NCI-H1048 (cell line): ENCODE measurements at regions not wholly inside any gene's neighbourhood (a gene's known extent, or its start where the extent isn't known, plus 50 kb on each side); places are given as distances from the start of the nearest gene placed in this dataset.

Source experiments
- DNase-seq: peaks from one replicate; lab custom pipeline; 2025; lab: John Stamatoyannopoulos, UW

DNA sequence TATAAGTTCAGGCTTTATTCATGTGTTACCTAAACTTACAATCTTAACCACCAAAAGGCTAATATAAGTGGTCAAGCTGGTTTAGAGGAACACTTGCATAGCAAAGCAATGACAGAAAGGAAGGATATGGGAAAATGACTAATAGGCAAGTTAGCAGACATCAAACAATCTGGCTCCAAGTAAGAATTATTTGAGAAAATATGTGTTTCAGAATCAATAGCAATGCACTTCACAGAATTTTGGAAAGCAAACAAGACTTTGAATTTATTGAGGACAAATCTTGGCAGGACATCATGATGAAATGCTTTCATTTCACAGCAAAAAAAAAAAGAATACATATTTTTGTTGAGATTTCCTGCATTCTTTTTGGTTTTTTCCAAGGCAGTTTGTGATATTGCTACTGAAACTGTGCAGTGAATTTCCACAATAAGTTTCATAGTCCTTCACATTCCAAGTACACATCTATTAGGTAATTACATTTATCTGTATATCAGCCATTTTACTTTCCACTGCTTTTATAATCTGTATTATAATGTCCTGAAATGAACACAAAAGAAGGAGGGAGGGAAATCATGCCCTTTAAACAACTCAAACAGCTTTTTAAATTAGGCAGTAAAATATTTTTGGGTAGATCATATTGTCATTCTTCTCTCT, 417.9 kb downstream of the NR2F1-AS1 start:
- DNase-seq, result no peak

DNA sequence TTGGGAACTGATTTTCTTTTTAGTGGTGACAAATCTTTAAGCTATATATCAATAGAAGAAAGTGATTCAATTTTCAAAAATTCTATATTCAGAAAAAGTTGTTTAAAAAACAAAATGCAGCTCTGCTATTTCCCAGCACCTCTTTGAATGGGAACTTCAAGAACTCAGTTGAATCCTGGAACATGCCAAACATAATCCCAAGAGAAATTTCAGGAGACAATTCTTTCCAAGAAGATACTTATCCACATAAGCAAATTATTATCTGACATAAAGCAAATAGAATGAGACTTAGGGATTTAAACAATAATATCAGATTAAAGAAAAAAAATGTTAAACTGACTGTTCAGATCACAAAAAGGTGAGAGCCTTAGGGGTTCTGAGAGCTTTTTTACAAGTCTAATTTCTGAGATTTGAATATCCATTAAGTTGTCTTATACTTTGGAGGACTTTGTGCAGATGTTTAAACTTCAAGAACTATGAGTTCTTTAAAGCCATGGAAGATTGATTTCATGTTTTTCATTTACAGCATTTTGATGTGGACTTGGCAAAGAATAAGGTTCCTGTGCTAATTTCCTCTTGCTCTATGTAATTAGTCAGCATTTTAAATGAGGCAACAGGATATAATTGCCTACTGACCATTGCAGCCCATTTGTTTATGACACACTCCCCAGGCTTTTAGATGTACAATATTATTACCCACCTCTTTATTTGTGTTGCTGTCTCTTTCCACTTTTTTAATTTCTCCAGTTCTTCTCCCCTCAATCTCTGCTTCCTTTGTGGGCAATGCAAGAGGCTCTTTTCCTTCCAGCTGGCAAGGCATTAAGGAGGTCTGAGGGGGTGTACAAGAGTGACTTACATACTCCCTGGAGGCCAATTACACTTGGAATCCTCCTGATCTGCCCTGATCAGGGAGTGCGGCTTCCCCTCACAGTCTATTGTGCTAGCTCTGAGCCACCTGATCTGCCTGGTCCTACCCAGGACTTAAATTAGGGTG, 419.1 kb downstream of the NR2F1-AS1 start:
- DNase-seq, result no peak

DNA sequence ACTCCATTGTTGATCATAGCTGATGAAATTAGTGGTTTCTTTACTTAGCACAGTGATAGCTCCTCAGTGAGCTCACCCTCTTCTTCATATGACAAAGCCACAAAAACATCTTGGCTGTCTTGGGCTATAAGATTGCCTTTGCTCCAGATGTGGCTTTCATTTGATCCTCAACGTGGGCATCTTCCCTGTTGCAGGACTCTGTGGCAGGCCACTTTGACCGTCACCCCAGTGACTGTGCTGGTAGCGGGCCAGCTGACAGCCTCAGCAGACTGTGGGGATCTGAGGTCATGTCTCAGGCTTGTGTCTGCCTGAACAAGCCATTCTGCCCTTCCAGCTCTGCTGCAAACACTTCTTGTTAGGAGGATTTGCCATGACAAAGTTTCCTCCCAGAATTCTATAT, 422.2 kb downstream of the NR2F1-AS1 start:
- DNase-seq, result no peak

DNA sequence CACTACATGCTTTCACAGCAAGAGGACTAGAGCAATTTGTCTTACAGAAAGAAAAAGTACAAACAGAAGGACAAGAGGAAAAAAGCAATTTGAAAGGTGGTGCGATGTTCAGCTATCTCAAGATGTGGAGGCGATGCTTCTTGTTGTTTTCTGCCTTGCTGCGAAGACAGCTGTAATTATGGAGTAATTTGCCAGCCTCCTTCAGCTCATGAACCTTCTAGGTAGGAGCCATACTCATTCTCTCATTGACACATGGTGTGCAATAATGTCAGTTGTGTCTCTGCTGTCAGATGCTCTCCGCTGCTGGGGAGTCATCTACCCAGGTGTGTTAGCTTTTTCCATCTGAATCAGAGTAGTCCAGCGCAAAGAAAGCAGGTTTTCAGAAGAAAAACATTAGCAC, 424.5 kb downstream of the NR2F1-AS1 start:
- no peak for DNase-seq

DNA sequence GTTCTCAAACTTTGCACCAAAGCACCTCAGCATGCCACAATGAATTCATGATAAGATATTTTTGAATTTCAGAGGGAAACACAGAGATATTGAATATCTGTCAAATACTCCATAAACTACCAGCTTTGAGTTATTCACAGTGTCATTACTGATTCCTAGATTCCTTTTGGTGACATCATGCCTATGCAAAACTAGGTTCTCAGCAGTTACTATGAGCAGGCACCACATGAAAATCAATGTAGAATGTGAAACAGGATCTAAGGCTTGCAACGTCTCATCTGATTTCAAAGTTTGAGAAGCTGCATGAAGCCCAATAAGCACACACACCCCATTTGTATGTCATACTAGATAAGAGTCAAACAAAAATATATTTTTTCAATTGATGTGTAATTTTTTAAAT, 426.5 kb downstream of the NR2F1-AS1 start:
- no peak for DNase-seq

DNA sequence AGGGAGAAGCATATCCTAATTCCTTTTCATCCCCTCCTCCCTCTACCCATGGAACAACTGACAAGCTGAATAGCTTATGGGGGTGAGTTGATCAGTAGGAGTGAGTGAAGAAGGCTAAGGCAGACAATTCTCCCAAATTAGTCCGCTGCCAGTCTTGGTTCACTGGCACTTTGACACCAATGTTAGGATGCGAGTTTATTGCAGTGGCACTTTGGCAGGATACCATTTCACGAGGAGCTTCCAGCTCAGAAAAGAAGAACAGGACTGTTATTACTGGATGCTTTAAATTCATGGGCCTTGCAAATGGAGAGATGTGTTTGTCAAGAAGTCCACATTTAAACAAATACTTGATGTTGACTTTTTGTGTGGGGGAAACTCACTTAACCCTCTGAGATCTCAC, 427.6 kb downstream of the NR2F1-AS1 start:
- DNase-seq, result no peak

DNA sequence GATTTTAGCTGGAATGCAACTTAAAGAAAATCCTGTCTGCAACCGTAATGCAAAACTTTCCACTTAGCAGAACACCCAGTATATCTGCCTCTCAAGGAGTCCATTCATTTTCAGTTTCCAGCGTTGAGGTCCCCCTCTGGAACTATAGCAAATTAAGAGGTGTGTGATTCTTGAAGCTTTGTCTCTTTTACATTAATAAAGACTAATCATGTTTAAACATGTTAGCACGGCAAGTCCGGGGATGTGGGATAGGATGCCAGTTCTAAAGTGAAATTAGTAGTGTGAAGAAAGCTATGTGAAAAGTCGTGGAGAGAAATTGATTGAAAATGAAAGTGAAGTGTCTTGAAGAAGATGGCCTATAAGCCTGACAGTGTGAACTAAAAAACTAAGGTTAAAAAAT, 429.1 kb downstream of the NR2F1-AS1 start:
- DNase-seq, result no peak

DNA sequence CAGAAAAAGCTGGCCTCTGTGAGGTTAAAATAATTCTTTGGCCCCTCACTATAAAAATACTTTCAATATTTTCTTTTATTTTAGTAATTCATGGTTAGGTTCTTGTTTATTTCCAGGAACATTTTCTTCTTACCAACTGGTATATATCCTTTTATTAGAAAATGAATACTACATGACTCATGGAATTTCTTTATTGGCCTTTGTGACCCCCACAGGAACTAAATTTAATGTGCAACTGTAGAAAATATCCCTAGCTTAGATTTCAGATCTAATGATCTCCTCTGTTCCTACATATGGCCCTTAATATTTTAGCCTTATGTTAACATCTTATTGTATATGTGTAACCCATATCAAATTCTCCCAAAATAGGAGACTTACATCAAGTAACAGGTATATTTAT, 429.9 kb downstream of the NR2F1-AS1 start:
- DNase-seq, result no peak

DNA sequence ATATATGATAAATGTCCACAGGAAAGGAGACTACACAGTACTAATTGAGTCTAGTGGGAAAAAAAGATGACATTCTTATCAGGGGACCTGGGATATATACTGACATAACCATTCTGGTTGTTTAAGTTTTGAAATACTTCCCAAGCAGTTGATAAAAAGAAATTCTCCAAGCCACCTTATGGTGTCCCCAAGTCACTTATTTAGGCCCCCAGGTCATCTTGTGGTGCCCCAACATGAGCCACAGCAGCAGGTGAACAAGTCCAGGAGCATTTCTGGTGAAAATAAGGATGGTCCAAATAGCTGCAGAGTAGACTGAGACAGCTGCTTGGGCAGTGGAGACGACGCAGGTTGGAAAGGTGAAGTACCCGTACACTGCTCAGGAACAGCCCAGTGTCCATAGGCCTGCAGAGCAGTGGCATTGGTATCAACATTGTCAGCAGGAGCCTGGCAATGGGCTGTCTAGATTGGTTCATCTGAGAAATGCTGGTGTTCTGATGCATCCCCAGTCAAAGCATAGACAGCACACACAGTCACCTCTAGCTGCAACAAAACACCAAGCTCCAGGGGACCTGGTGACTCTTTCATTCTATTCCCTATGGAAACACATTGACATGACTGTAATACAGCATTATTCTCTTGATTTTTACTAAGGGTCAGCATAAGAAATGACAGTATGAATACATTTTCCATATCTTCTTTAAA, 430.6 kb downstream of the NR2F1-AS1 start:
- no peak for DNase-seq

DNA sequence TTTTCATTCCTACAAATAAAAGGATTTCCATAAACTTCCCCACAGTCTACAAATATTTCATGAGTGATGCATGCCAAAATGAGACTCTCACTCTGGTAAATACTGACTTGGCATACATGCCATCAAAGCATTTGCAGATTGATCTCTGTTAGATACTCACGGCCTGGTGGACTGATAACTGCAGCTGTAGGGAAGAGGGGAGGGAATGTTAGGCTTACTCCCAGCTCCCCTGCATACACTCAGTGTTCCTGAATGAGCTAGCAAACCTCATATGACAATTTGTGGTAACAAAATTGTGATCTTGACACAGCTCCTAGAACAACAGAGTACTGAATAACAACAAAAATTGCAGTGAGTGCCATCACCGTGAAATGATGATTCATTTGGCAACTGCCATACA, 435.3 kb downstream of the NR2F1-AS1 start:
- DNase-seq, result no peak

DNA sequence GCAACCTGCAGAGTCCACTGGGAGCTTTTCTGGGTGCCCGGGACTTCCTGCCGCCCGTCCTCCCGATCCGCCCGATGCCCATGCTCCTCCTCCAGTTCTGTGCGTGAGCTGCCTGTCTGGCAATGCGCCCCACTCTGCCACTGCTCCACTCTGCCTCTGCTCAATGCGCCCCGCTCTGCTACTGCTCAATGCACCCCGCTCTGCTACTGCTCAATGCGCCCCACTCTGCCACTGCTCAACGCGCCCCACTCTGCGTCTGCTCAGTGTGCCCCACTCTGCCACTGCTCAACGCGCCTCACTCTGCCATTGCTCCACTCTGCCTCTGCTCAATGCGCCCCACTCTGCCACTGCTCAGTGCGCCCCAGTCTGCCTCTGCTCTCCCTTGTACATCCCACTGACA, 436.0 kb downstream of the NR2F1-AS1 start:
- DNase-seq, result no peak

DNA sequence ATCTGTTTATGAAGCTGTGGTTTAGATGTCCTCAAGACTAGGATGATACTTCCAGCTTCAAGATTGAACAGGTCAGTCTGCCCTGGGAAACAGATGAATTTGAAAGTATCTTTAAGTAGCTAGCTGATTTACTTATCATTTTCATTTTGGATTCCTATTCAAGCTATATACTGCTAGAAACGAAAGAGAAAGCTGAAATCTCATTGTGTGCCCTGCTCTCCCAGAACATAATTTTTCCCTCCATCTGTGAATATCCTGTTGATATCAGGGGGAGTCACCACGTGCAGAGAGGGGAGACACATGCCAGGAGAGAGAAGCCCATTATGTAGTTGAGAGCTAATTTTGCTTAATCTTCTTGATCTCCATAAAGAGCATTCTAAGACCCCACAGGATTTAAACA, 439.1 kb downstream of the NR2F1-AS1 start:
- no peak for DNase-seq

DNA sequence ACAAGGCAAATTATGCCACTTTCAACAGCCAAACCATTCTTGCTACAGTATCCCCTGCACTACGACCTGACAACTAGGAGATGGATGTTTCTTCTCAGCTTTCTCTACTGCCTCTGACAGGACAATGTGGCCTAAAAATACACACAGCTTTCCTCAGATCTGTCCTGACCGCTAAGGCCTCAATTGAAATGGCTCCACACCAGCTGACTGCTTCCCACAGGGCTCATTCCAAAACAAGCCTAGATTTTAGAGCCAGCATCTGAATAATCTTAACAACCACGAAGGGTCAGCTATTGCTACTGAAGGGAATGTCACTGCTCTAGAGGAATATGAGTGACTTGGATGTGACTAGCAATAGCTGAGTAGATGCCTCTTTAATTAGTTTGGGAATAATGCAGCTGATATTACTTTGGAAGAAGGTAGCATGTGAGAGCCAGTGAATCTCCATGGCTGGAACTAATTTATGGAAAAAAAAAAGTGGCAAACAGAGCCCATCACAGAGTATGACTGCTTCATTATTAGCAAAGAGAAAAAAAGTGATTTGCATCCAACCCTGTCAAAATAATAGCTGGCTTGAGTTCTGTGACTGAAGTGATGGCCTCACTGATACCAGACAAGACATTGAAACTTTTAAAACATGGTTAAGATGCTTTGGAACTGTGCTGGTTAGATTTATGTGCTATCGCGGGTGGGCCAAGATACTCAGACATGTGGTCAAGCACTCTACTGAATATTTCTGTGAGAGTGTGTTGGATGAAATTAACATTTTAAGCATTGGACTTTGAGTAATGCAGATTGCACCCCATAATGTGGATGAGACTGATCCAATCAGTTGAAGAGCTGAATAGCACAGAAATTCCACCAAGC, 450.2 kb downstream of the NR2F1-AS1 start:
- no peak for DNase-seq

DNA sequence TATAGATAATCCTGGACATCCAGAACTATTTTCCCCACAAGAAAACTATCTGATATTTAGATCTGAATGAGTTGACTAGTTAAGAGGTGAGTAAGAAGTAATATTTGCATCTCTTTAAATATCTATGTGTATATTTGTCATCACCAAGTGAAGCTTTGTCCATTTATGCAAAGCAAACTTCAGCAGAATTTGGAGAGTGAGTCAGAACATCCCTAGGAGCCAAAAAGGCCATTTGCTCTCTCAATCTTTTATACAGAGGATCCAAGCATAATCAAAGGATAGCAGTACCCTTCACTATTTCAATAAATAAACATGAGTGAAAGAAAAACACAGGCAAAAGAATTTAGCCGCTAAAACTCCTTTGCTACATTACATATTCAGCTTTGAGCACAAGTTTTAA, 454.4 kb downstream of the NR2F1-AS1 start:
- no peak for DNase-seq

DNA sequence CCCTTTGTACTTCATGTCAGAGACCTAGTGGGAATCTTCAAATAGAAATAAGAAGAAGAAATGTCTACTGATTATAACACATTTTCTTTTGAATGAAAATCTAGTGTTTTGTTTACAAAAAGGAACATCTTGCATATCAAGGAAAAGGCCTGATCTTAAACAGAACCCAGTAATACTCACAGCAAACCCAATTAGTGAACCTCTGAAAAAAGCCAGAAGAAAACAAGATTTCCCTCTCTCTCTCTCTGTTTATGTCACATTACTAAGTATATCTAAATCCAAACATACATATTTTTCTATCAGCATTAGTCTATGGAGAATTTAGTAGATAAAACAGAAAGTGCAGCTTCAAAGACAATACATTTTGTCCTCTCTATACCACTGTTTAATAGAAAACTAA, 457.9 kb downstream of the NR2F1-AS1 start:
- DNase-seq, result no peak

DNA sequence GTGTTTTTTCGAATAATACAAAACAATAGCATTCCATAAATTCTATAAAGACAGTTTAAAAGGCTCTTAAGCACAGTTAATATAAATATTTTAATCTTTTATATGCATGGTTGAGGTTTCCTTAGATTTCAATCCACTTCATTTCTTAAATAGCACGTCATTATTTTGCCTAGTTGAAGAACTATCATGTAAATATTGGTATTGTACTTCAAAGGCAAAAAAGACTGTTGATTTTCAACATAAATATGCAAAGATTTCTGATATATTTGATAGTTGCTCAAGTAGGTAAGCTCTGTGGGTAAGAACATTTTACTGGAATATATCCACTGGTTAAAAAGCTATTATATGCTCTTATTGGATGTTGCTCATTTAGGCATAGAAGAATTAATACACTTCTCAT, 458.6 kb downstream of the NR2F1-AS1 start:
- no peak for DNase-seq

DNA sequence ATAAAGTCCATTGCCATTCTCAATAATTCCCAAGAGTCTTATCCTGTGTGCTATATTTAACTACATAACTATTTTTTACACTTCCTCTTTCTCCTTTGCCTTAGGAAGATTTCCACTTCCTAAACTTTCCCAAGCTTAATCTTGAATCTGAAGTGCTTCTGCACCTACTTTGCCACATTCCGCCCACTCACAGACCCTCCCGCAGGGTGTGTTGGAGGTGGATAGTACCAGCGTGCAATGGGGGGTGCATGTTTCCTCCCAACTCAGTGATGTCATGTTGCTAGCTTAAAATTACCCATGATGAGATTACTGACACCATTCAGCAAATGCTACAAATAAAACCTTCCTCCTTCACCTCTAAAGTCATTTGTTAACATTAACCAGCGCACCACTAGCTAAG, 460.2 kb downstream of the NR2F1-AS1 start:
- no peak for DNase-seq

DNA sequence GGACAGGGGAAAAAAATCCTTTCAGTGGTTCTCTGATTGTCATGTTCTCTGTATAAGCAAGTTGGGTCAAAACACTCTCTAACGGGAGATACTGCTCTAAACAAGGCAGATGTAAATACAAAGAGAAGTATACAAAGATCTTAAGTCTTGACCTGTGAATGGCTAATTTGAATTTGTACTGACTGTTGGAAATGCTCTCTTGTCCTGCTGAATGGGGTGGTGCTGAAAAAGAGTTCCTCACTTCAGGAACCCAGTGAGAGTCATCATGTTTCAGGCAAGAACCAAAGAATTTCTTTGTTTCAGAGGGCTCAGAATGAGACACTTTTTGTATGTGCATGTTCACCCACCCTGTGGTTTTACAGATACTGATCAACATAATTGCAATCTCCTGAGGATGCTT, 461.0 kb downstream of the NR2F1-AS1 start:
- DNase-seq, result no peak

DNA sequence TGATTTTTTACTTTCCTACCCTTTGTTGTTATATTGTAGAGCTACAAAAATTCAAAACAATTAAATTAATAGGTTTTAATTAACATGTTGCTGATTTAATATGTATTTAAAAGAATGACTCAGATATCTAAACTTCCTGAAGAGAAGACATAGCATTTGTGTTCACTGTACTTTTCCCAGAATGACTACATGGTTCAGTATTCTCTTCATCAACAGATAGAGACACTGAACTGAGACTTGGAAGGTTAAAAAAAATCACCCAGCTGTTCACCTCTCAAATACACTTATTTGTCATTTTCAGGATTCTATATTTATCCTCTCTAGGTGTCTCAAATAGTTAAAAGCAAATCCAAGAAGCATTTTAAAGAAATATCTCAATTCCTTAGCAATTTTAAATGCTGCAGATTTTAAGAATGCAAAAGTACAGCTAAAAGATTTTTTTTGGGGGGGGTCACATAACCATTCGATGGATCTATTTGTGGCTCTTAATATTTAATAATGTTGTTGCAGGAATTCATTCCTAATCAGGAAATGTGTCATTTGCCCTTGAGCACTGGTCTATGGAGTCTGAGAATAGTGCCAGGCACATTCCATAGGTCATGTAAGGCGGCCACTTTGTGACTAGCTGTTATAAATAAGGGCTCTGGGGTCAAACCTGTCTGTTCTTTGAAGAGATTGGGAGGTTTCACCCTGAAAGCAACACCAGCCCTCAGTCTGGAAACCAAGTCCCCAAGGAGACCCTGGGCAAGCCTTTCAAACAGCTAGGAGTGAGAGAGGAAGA, 463.1 kb downstream of the NR2F1-AS1 start:
- no peak for DNase-seq

DNA sequence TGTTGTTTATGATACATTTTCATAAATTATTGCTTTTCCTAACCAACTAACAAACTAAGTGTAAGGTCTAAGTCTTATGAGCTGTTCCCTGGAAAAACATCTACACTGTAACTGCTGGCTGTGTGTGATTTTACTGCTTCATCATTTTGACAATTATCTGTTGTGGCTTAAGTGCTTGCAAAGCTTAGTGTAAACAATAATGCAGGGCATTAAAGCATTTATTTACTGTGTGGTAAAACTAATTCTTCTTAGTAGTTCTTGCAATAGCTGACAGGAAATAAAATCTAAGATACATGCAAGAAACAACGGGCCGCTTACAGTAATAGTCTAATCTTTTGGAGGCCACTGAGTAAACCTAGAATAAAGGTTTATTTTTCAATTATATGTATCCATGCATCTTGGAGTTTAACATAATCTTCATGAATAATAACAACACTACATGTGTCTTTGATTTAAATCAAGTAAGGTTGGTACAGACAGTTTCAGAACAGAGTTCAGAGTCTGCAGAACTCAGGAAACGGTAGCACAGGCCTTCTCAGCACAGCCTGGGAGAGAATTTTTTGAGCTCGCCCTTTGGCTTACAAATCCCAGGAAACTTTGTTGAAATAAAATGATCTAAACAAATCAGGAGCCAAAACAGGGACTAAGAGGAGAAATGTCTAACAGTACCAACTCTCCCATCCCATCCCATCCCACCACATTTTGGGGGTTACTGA, 473.1 kb downstream of the NR2F1-AS1 start:
- no peak for DNase-seq
